Endothelial cell of umbilical vein (primary cell): ENCODE measurements at regions not wholly inside any gene's neighbourhood (a gene's known extent, or its start where the extent isn't known, plus 50 kb on each side); places are given as distances from the start of the nearest gene placed in this dataset.

Experiments
- CTCF ChIP-seq, 2 donors: IDR thresholded peaks; 1 replicate in 1 of 2; 2 replicates in 1 of 2; pipeline ENCODE4 v1.5.1; 2011; ENCODE audit warnings: low read length in 2 of 2, mild to moderate bottlenecking in 2 of 2, moderate library complexity in 2 of 2, control low read depth in 1 of 2, inconsistent platforms in 1 of 2, low read depth in 1 of 2; ENCODE audit not compliant: insufficient read depth in 1 of 2; ENCODE audit errors: extremely low read depth in 1 of 2
- EZH2 ChIP-seq: IDR thresholded peaks from 2 replicates; pipeline ENCODE4 v1.6.1; 2012; ENCODE audit warnings: borderline replicate concordance, low read depth, mild to moderate bottlenecking, moderate library complexity, low read length, inconsistent platforms; ENCODE audit not compliant: severe bottlenecking
- FOS ChIP-seq: IDR thresholded peaks from 2 replicates; pipeline ENCODE4 v1.6.1; 2011; ENCODE audit warnings: mild to moderate bottlenecking, low read length, moderate library complexity, borderline replicate concordance; ENCODE audit not compliant: insufficient read depth
- GATA2 ChIP-seq: IDR thresholded peaks from 2 replicates; pipeline ENCODE4 v1.7.0; 2011; ENCODE audit warnings: low read depth, mild to moderate bottlenecking, moderate library complexity, mixed read lengths, low read length; ENCODE audit not compliant: insufficient read length, insufficient read depth
- JUN ChIP-seq: IDR thresholded peaks from 2 replicates; pipeline ENCODE4 v1.6.1; 2011; ENCODE audit warnings: borderline replicate concordance, low read depth; ENCODE audit not compliant: insufficient read length, insufficient read depth
- MAX ChIP-seq: IDR thresholded peaks from 2 replicates; pipeline ENCODE4 v1.6.1; 2011; ENCODE audit not compliant: insufficient read depth, insufficient read length
- MYC ChIP-seq: IDR thresholded peaks from one replicate; pipeline ENCODE4 v1.6.1; 2011; ENCODE audit warnings: mild to moderate bottlenecking, low read depth, low read length
- POLR2A ChIP-seq: IDR thresholded peaks from 2 replicates; pipeline ENCODE4 v1.6.1; 2012; ENCODE audit warnings: low read depth, mild to moderate bottlenecking, control low read depth, low read length
- POLR2AphosphoS5 ChIP-seq: IDR thresholded peaks from 2 replicates; pipeline ENCODE4 v1.6.1; 2012; ENCODE audit warnings: low read depth, mild to moderate bottlenecking, control low read depth, low read length, moderate library complexity; ENCODE audit not compliant: insufficient read depth

- TF ChIP-seq POLR2A (no peak), EZH2 (no peak), CTCF (IDR thresholded peaks at IDR 0.05; ENCODE audit: extremely low read depth in 1 of 2, insufficient read depth in 1 of 2, low read depth in 1 of 2, low read length in 2 of 2) (no peak), JUN (no peak), POLR2AphosphoS5 (no peak), MYC (no peak), FOS (no peak), MAX (no peak), GATA2 (no peak)
These were observed 225.7 kb downstream of the CBLN1 start for GRCh38 chr16:49055824-49056545.
